H9 (cell line): ENCODE measurements at regions not wholly inside any gene's neighbourhood (a gene's known extent, or its start where the extent isn't known, plus 50 kb on each side); places are given as distances from the start of the nearest gene placed in this dataset.

Experiments
- DNase-seq: peaks from one replicate; pipeline ENCODE4 v3.0.0-alpha.2; 2017
- H2AFZ ChIP-seq: one replicate; pipeline ENCODE4 v1.6.1; 2013; ENCODE audit warnings: mild to moderate bottlenecking, low read length, control low read depth, moderate library complexity
- H2AK5ac ChIP-seq: 2 replicates; pipeline ENCODE4 v1.6.1; 2013; ENCODE audit warnings: low read length, control low read depth, mixed read lengths; ENCODE audit not compliant: insufficient read length
- H2BK120ac ChIP-seq: one replicate; pipeline ENCODE4 v1.6.1; 2013; ENCODE audit warnings: low read depth, mild to moderate bottlenecking, low read length, control low read depth, inconsistent platforms; ENCODE audit not compliant: poor library complexity, severe bottlenecking
- H2BK12ac ChIP-seq: 2 replicates; pipeline ENCODE4 v1.6.1; 2013; ENCODE audit warnings: low read length, control low read depth, mixed read lengths, low read depth; ENCODE audit not compliant: insufficient read length
- H2BK15ac ChIP-seq: 2 replicates; pipeline ENCODE4 v1.6.1; 2013; ENCODE audit warnings: low read depth, low read length, control low read depth
- H2BK20ac ChIP-seq: one replicate; pipeline ENCODE4 v1.6.1; 2013; ENCODE audit warnings: low read depth, mild to moderate bottlenecking, low read length, control low read depth, inconsistent platforms; ENCODE audit not compliant: poor library complexity, severe bottlenecking
- H2BK5ac ChIP-seq: 2 replicates; pipeline ENCODE4 v1.6.1; 2013; ENCODE audit warnings: low read length, control low read depth, mixed read lengths; ENCODE audit not compliant: insufficient read length
- H3K14ac ChIP-seq: 2 replicates; pipeline ENCODE4 v1.6.1; 2013; ENCODE audit warnings: low read length, control low read depth; ENCODE audit not compliant: insufficient read depth
- H3K18ac ChIP-seq: 2 replicates; pipeline ENCODE4 v1.6.1; 2013; ENCODE audit warnings: low read depth, mild to moderate bottlenecking, mixed read lengths, low read length, control low read depth; ENCODE audit not compliant: insufficient read length
- H3K23ac ChIP-seq: 2 replicates; pipeline ENCODE4 v1.6.1; 2013; ENCODE audit warnings: low read length, control low read depth, mixed read lengths, low read depth; ENCODE audit not compliant: insufficient read length
- H3K23me2 ChIP-seq: 2 replicates; pipeline ENCODE4 v1.6.1; 2013; ENCODE audit warnings: low read depth, mild to moderate bottlenecking, mixed read lengths, low read length, control low read depth; ENCODE audit not compliant: insufficient read length, poor library complexity, severe bottlenecking
- H3K27ac ChIP-seq: 2 replicates; pipeline ENCODE4 v1.5.1; 2013; ENCODE audit warnings: low read length, control low read depth, mixed read lengths, low read depth; ENCODE audit not compliant: insufficient read length
- H3K27me3 ChIP-seq: 2 replicates; pipeline ENCODE4 v1.6.1; 2013; ENCODE audit warnings: low read length, control low read depth, inconsistent platforms; ENCODE audit not compliant: insufficient read depth
- H3K4ac ChIP-seq: 2 replicates; pipeline ENCODE4 v1.6.1; 2013; ENCODE audit warnings: low read depth, mild to moderate bottlenecking, control low read depth, inconsistent platforms, low read length, moderate library complexity
- H3K4me1 ChIP-seq: 2 replicates; pipeline ENCODE4 v1.6.1; 2013; ENCODE audit warnings: low read length, control low read depth, inconsistent platforms; ENCODE audit not compliant: insufficient read depth
- H3K4me2 ChIP-seq: 2 replicates; pipeline ENCODE4 v1.6.1; 2013; ENCODE audit warnings: low read length, control low read depth, mixed read lengths; ENCODE audit not compliant: insufficient read length, insufficient read depth
- H3K56ac ChIP-seq: 2 replicates; pipeline ENCODE4 v1.6.1; 2013; ENCODE audit warnings: low read depth, mild to moderate bottlenecking, mixed read lengths, low read length, control low read depth; ENCODE audit not compliant: insufficient read length
- H3K79me1 ChIP-seq: 2 replicates; pipeline ENCODE4 v1.6.1; 2013; ENCODE audit warnings: low read depth, mild to moderate bottlenecking, moderate library complexity, low read length, control low read depth, inconsistent platforms; ENCODE audit not compliant: insufficient read depth, poor library complexity, severe bottlenecking
- H3K79me2 ChIP-seq: 2 replicates; pipeline ENCODE4 v1.6.1; 2013; ENCODE audit warnings: low read length, control low read depth, inconsistent platforms; ENCODE audit not compliant: insufficient read depth
- H3K9ac ChIP-seq: 2 replicates; pipeline ENCODE4 v1.6.1; 2013; ENCODE audit warnings: low read length, control low read depth, mixed read lengths; ENCODE audit not compliant: insufficient read length; ENCODE audit errors: extremely low read depth
- H3K9me3 ChIP-seq: one replicate; pipeline ENCODE4 v1.6.1; 2013; ENCODE audit warnings: low read depth, low read length, inconsistent platforms; ENCODE audit not compliant: control insufficient read depth
- H3T11ph ChIP-seq: one replicate; pipeline ENCODE4 v1.6.1; 2013; ENCODE audit warnings: mild to moderate bottlenecking, low read length, control low read depth, inconsistent platforms
- H4K20me1 ChIP-seq: one replicate; pipeline ENCODE4 v1.6.1; 2013; ENCODE audit not compliant: control insufficient read depth, insufficient read length, insufficient read depth
- H4K5ac ChIP-seq: 2 replicates; pipeline ENCODE4 v1.6.1; 2013; ENCODE audit warnings: low read depth, mild to moderate bottlenecking, mixed read lengths, low read length, control low read depth; ENCODE audit not compliant: insufficient read length
- H4K8ac ChIP-seq: replicated peaks from 2 replicates; pipeline ENCODE4 v1.6.1; 2013; ENCODE audit warnings: low read length, control low read depth, mixed read lengths, low read depth; ENCODE audit not compliant: insufficient read length
- H4K91ac ChIP-seq: 2 replicates; pipeline ENCODE4 v1.6.1; 2013; ENCODE audit warnings: low read depth, mild to moderate bottlenecking, moderate library complexity, mixed read lengths, low read length, control low read depth; ENCODE audit not compliant: insufficient read length
- H3K27ac Mint-ChIP-seq, 3 experiments: 2 replicates in 2 of 3; 3 replicates in 1 of 3; pipeline ENCODE4 v1.8.0; 2020 to 2021; ENCODE audit warnings: mixed read lengths in 3 of 3, mild to moderate bottlenecking in 1 of 3, moderate library complexity in 1 of 3
- H3K27me3 Mint-ChIP-seq: 2 replicates; pipeline ENCODE4 v1.8.0; 2021; ENCODE audit warnings: low read depth, mild to moderate bottlenecking, moderate library complexity, mixed read lengths
- H3K36me3 Mint-ChIP-seq, 3 experiments: 2 replicates in 2 of 3; 3 replicates in 1 of 3; pipeline ENCODE4 v1.8.0; 2020 to 2021; ENCODE audit warnings: low read depth in 3 of 3, mixed read lengths in 3 of 3; ENCODE audit not compliant: insufficient read depth in 1 of 3
- H3K4me1 Mint-ChIP-seq, 2 experiments: 2 replicates each; pipeline ENCODE4 v1.8.0; 2020; ENCODE audit warnings: mixed read lengths in 2 of 2
- H3K4me3 Mint-ChIP-seq, 2 experiments: 2 replicates in 1 of 2; 3 replicates in 1 of 2; pipeline ENCODE4 v1.8.0; 2020 to 2021; ENCODE audit warnings: mild to moderate bottlenecking in 2 of 2, mixed read lengths in 2 of 2, moderate library complexity in 1 of 2
- H3K9me3 Mint-ChIP-seq, 2 experiments: 2 replicates in 1 of 2; 3 replicates in 1 of 2; pipeline ENCODE4 v1.8.0; 2020; ENCODE audit warnings: mild to moderate bottlenecking in 2 of 2, mixed read lengths in 2 of 2, moderate library complexity in 1 of 2
- CTCF ChIP-seq: fragments of 200-600 bp; sonication (generic); conservative IDR thresholded peaks from 3 replicates; pipeline ENCODE4 v1.8.0; 2021; ENCODE audit warnings: antibody characterized with exemption, mild to moderate bottlenecking
- WGBS: extraction: QIAGEN DNeasy Blood & Tissue Kit; methylation state at CpG from one replicate; pipeline ENCODE4 v1.1.7; 2013; ENCODE audit warnings: missing lambda C conversion rate, low lambda C conversion rate, mixed read lengths; ENCODE audit not compliant: insufficient read length; ENCODE audit errors: extremely low coverage; 5-methylcytosine and 5-hydroxymethylcytosine counted together

GRCh38 chr5:154540600-154540999 is 62.6 kb upstream of the HAND1 start:
- Histone ChIP-seq H3K23ac (no peak overlapping the region), H4K5ac (no peak overlapping the region), H3K27me3 (no peaks in the 10 kb centered on the region)

More at GRCh38 chr5:154540600-154540999, 62.6 kb upstream of the HAND1 start:
- Histone ChIP-seq H3K4me1 (0 out of 2 replicates have a peak, but pooled peaks cover 3% of the 10 kb centered on the region), H3K14ac (no peak overlapping the region), H3K56ac (no peak overlapping the region), H2BK120ac (no peak overlapping the region), H3K79me2 (no peaks in the 10 kb centered on the region), H4K8ac (no peak overlapping the region), H2BK15ac (no peak overlapping the region), H3T11ph (no peak overlapping the region), H3K9me3 (no peaks in the 10 kb centered on the region), H3K4me2 (no peak overlapping the region), H2AK5ac (no peak overlapping the region), H3K23me2 (no peaks in the 10 kb centered on the region), H3K27ac (no peak overlapping the region), H3K79me1 (no peaks in the 10 kb centered on the region), H3K9ac (no peak overlapping the region), H4K20me1 (no peaks in the 10 kb centered on the region), H3K18ac (no peak overlapping the region), H2BK20ac (no peak overlapping the region), H2BK5ac (no peak overlapping the region), H3K4ac (no peak overlapping the region), H2AFZ (no peak overlapping the region), H2BK12ac (no peak overlapping the region), H4K91ac (no peak overlapping the region)
- no peak overlapping the region for H3K4me3 Mint-ChIP-seq
- DNase-seq = no peak
- H3K36me3 Mint-ChIP-seq = no peaks in the 10 kb centered on the region
- no peak overlapping the region for H3K27ac Mint-ChIP-seq
- peaks cover 9 to 23% of the 10 kb centered on the region in 2 experiments for H3K4me1 Mint-ChIP-seq
- peaks cover 28% of the 10 kb centered on the region for H3K27me3 Mint-ChIP-seq
- WGBS = no CpG with 5 or more reads among the region's 1 CpG
- no peaks in the 10 kb centered on the region for H3K9me3 Mint-ChIP-seq
- no peak for TF ChIP-seq CTCF
